ENCODE measurements at regions not wholly inside any gene's neighbourhood (a gene's known extent, or its start where the extent isn't known, plus 50 kb on each side); places are given as distances from the start of the nearest gene placed in this dataset.

GRCh38 chr6:19682859-19683258 lies 154.3 kb upstream of the ID4 start:
- Mint-ChIP-seq H3K27ac (ENCODE audit: low read depth, unreplicated experiment) (no peak overlapping the region), H3K36me3 (ENCODE audit: insufficient read depth, unreplicated experiment) (no peaks in the 10 kb centered on the region), H3K9me3 (ENCODE audit: unreplicated experiment) (no peaks in the 10 kb centered on the region), H3K4me3 (ENCODE audit: unreplicated experiment) (no peak overlapping the region), H3K27me3 (ENCODE audit: insufficient read depth, unreplicated experiment) (peaks cover 15% of the 10 kb centered on the region), H3K4me1 (ENCODE audit: insufficient read depth, unreplicated experiment) (no peaks in the 10 kb centered on the region)
- intact Hi-C loops (cut with micrococcal nuclease), result no loop called here
- CTCF ChIA-PET, result no interaction called here
- POLR2A ChIA-PET, result interaction anchor here (0.6 to 0.7 kb wide), 2 partner anchors 775 to 1556 kb away, joined by 3 read pairs; no protein-coding TSS in a partner anchor
- no peak for DNase-seq (ENCODE audit: unreplicated experiment)
- no TSS peak for BruUV-seq (replicated peaks)
- no peak for TF ChIP-seq CTCF (IDR thresholded peaks at IDR 0.05; ENCODE audit: unreplicated experiment)

- ChIA-PET POLR2A (no interaction called here), CTCF (no interaction called here)
- no peak for DNase-seq (ENCODE audit: unreplicated experiment)
- no TSS peak for BruUV-seq (replicated peaks)
- no peak for TF ChIP-seq CTCF (IDR thresholded peaks at IDR 0.05; ENCODE audit: unreplicated experiment)
- intact Hi-C loops (cut with micrococcal nuclease), result no loop called here
- Mint-ChIP-seq H3K4me3 (ENCODE audit: unreplicated experiment) (no peak overlapping the region), H3K36me3 (ENCODE audit: insufficient read depth, unreplicated experiment) (no peaks in the 10 kb centered on the region), H3K9me3 (ENCODE audit: unreplicated experiment) (no peaks in the 10 kb centered on the region), H3K27me3 (ENCODE audit: insufficient read depth, unreplicated experiment) (peaks cover 59% of the 10 kb centered on the region), H3K27ac (ENCODE audit: low read depth, unreplicated experiment) (no peak overlapping the region), H3K4me1 (ENCODE audit: insufficient read depth, unreplicated experiment) (no peaks in the 10 kb centered on the region)
These were observed 146.7 kb upstream of the ID4 start for GRCh38 chr6:19690325-19691075.

DNA sequence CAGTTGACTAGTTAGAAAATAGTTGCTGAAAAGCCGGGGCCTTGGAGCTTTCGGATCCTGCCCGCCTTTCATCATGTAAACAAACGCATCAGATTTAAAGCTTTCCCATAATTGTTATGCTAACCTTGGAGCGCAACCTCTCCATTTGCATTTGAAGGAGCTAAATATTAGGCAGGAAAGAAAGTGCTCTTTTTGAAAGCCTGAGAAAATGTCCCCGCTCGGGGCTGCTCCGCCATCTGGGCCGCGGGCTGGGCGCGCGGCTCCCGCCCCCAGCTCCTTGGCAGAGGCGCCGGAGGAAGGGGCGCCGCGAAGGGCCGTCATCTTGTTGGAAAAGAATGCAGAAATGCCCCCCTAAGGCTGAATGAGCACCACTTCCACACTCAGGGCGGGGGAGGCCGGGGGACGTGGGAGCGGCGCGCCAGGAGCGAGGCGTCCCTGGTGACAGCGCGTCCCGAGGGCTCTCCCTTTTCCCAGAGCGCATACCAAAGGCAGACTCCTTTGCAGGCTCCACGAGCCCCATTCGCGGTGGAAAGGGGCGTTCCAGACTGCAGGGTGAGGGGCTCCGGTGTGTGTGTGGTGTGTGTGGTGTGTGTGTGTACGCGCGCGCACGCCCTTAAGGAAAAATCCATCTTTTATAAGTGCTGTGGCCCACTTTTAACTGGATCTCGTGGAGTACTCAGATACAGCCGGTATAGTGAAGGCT lies 145.6 kb upstream of the ID4 start:
- DNase-seq (ENCODE audit: unreplicated experiment), result no peak
- Mint-ChIP-seq H3K9me3 (ENCODE audit: unreplicated experiment) (no peaks in the 10 kb centered on the region), H3K27ac (ENCODE audit: low read depth, unreplicated experiment) (no peak overlapping the region), H3K4me1 (ENCODE audit: insufficient read depth, unreplicated experiment) (no peaks in the 10 kb centered on the region), H3K27me3 (ENCODE audit: insufficient read depth, unreplicated experiment) (peaks cover 57% of the 10 kb centered on the region), H3K36me3 (ENCODE audit: insufficient read depth, unreplicated experiment) (no peaks in the 10 kb centered on the region), H3K4me3 (ENCODE audit: unreplicated experiment) (no peak overlapping the region)
- ChIA-PET POLR2A (no interaction called here), CTCF (no interaction called here)
- intact Hi-C loops (cut with micrococcal nuclease), result no loop called here
- no peak for TF ChIP-seq CTCF (IDR thresholded peaks at IDR 0.05; ENCODE audit: unreplicated experiment)
- BruUV-seq (replicated peaks), result no TSS peak

- no peak for DNase-seq (ENCODE audit: unreplicated experiment)
- ChIA-PET CTCF (no interaction called here), POLR2A (interaction anchor here (0.6 kb wide), 2 partner anchors 178 to 1874 kb away, joined by 3 read pairs; no protein-coding TSS in a partner anchor)
- Mint-ChIP-seq H3K9me3 (ENCODE audit: unreplicated experiment) (no peaks in the 10 kb centered on the region), H3K36me3 (ENCODE audit: insufficient read depth, unreplicated experiment) (no peaks in the 10 kb centered on the region), H3K27me3 (ENCODE audit: insufficient read depth, unreplicated experiment) (peaks cover 46% of the 10 kb centered on the region), H3K4me3 (ENCODE audit: unreplicated experiment) (no peak overlapping the region), H3K27ac (ENCODE audit: low read depth, unreplicated experiment) (no peak overlapping the region), H3K4me1 (ENCODE audit: insufficient read depth, unreplicated experiment) (no peaks in the 10 kb centered on the region)
- BruUV-seq (replicated peaks), result no TSS peak
- no peak for TF ChIP-seq CTCF (IDR thresholded peaks at IDR 0.05; ENCODE audit: unreplicated experiment)
- intact Hi-C loops (cut with micrococcal nuclease), result no loop called here
These were observed 144.5 kb upstream of the ID4 start for GRCh38 chr6:19692506-19693298.

Measured in MCF 10A (cell line).